HG02981 (cell line): ENCODE measurements at regions not wholly inside any gene's neighbourhood (a gene's known extent, or its start where the extent isn't known, plus 50 kb on each side); places are given as distances from the start of the nearest gene placed in this dataset.

ENCODE experiments used
- ATAC-seq: cut with Tn5 transposase; IDR thresholded peaks from one replicate; pipeline ENCODE4 v1.9.1; 2021; ENCODE audit warnings: mild to moderate bottlenecking, moderate library complexity; ENCODE audit not compliant: unreplicated experiment

DNA sequence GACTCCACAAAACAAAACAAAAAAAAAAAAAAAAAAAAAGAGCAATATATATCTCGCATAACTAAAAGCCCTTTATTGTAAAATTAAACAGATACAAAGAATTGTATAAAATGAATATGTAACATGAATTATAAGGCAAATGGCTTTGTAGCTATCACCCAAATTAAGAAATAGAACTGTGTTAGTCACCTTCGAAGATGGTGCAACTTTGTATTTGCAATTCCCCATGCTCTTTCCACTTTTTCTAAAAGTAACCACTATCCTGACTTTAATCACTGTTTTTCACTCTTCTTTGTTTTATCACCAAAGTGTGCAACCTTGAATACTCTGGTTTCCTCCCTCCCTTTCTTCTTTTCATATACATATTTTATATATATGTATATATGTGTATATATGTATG lies 57.1 kb upstream of the HTR2A start:
- no peak for ATAC-seq

DNA sequence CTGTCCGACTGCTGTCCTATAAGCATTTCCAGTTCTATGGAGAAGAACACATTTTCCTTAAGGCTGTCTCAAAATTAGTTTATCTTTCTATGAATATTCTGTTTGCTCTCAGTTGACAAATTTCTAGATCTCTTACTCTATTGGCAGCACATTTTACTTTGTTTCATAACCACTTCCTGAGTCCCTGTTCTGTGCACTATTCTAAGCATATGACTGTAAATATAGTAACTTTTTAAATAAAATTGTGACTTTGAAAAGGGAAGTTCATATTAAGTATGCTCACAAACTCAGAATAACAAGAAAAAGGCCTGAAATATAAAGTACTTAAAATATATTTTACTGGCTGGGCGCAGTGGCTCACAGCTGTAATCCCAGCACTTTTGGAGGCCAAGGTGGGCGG lies 56.5 kb upstream of the HTR2A start:
- ATAC-seq = no peak

DNA sequence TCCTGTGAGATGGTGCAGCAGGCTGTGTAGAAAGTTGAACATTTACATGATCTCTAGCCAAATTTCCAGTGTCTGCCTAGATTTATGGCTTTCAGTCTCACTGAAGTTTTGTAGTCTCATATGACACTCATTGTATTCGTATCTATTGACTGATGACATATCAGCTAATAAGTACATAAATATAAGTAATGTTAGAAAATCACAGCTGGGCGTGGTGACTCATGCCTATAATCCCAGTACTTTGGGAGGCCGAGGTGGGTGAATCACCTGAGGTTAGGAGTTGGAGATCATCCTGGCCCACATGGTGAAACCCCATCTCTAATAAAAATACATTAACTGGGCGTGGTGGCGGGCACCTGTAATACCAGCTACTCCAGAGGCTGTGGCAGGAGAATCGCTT lies 54.7 kb upstream of the HTR2A start:
- ATAC-seq = no peak

DNA sequence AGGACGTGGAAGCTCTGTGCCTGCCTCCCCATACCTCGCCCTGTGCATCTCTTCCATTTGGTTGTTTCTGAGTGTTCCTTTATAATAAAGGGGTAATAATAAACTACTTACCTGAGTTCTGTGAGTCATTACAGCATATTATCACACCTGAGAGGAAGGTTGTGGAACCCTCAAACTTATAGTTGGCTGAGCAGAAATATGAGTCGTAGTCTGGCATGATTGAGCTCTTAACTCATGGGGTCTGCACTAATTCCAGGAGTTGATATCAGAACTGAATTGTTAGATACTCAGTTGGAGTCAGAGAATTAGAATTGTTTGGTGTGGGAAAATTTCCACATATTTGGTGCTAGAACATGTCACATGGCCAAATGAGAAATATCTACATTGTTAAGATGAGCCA lies 52.4 kb upstream of the HTR2A start:
- ATAC-seq = no peak

DNA sequence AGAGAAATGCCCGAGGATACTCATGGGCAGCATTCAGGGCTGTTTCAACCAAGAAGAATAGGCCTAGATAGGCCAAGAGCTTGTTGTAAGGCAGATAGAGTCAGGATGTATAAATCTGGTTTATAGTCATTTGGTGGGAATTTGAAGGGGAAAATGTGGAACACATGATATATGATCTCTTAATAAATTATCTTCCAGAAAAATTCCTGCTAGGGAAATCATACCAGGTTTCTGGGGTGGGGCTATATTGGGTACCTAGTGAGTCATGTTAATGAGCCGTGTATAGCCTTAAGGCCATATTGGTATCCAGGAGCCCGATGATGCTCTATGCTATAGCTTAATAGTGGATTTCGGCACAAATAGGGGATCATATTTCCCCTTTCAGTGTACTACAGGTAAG lies 51.5 kb upstream of the HTR2A start:
- ATAC-seq = no peak

DNA sequence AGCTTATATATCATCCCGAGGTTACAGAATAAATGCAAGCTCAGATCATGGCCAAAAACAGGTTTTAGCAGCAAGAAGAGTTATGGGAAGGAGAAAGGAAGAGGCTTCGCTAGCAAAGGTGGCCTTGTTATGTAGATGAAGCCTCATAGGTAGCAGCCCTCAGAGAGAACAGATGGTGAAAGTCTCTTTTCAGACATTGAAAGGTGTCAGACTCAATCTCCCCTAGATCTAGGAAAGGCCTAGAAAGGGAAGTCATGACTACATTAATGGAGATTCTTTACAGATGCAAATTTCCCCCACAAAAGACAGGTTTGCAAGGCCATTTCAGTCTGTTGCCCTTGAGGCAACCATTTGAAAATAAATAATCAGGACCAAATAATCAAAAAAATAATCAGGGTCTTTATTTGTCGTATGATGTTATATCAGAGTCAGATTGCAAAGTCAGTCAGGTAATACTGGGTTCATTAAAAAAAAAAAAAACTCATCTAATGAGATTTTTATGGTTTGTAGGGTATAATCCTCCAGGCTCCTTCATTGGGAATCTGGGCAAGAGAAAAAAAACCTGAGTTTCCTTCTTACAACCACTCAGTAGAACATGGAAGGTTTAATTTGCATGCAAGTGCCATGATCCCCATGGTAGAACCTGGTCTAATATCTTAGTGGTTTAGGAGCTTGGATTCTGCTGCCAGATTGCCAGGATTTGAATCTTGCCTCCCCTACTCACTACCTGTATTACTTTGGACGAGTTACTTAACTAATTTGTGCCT lies 50.8 kb upstream of the HTR2A start:
- ATAC-seq = no peak
